CD14-positive monocyte (primary cell): ENCODE measurements at regions not wholly inside any gene's neighbourhood (a gene's known extent, or its start where the extent isn't known, plus 50 kb on each side); places are given as distances from the start of the nearest gene placed in this dataset.

Source experiments
- DNase-seq, 3 donors: peaks; one replicate each; pipeline ENCODE4 v3.0.0-alpha.2; 2011 to 2022
- H2AFZ ChIP-seq: 2 replicates; pipeline ENCODE4 v1.6.0; 2012; ENCODE audit warnings: mild to moderate bottlenecking, low read depth, low read length, inconsistent platforms; ENCODE audit not compliant: insufficient read depth, poor library complexity, severe bottlenecking
- H3K27ac ChIP-seq, 2 donors: 1 replicate in 1 of 2; 2 replicates in 1 of 2; pipeline ENCODE4 v1.5.1; 2012 to 2013; ENCODE audit warnings: low read length in 2 of 2, control low read depth in 1 of 2, inconsistent platforms in 1 of 2, low read depth in 1 of 2, mild to moderate bottlenecking in 1 of 2
- H3K27me3 ChIP-seq, 2 donors: one replicate each; pipeline versions ENCODE4 v1.6.0 to v1.6.1; 2011 to 2013; ENCODE audit warnings: low read length in 2 of 2; ENCODE audit not compliant: control insufficient read depth in 2 of 2, insufficient read depth in 2 of 2
- H3K36me3 ChIP-seq, 2 donors: replicated peaks in 1 of 2; 1 replicate in 1 of 2; 2 replicates in 1 of 2; pipeline versions ENCODE4 v1.5.1 to v1.6.1; 2012 to 2013; ENCODE audit warnings: low read length in 2 of 2, control low read depth in 1 of 2, inconsistent platforms in 1 of 2, mild to moderate bottlenecking in 1 of 2; ENCODE audit not compliant: insufficient read depth in 2 of 2, control insufficient read depth in 1 of 2
- H3K4me1 ChIP-seq, 2 donors: 1 replicate in 1 of 2; 2 replicates in 1 of 2; pipeline versions ENCODE4 v1.5.1 to v1.6.1; 2012 to 2013; ENCODE audit warnings: low read length in 2 of 2, control low read depth in 1 of 2, inconsistent platforms in 1 of 2, mild to moderate bottlenecking in 1 of 2, moderate library complexity in 1 of 2; ENCODE audit not compliant: insufficient read depth in 2 of 2, control insufficient read depth in 1 of 2
- H3K4me2 ChIP-seq: replicated peaks from 2 replicates; pipeline ENCODE3; 2012; ENCODE audit warnings: low read length, moderate library complexity, mild to moderate bottlenecking; ENCODE audit not compliant: poor library complexity, severe bottlenecking; ENCODE audit errors: extremely low read depth
- H3K4me3 ChIP-seq, 3 experiments: fragments of 200-600 bp in 1 of 3; sonication (generic) in 1 of 3; replicated peaks in 1 of 3; 1 replicate in 2 of 3; 2 replicates in 1 of 3; pipeline ENCODE4 v1.5.1; 2011 to 2013; ENCODE audit warnings: low read length in 3 of 3, mild to moderate bottlenecking in 3 of 3, control low read depth in 2 of 3, low read depth in 2 of 3, inconsistent platforms in 1 of 3, moderate library complexity in 1 of 3
- H3K79me2 ChIP-seq: 2 replicates; pipeline ENCODE4 v1.6.0; 2012; ENCODE audit warnings: mild to moderate bottlenecking, control low read depth, inconsistent platforms, low read length, moderate library complexity; ENCODE audit not compliant: insufficient read depth
- H3K9ac ChIP-seq: 2 replicates; pipeline ENCODE4 v1.6.0; 2017; ENCODE audit warnings: low read length, mild to moderate bottlenecking; ENCODE audit not compliant: insufficient read depth, poor library complexity, severe bottlenecking
- H3K9me3 ChIP-seq, 2 donors: replicated peaks in 1 of 2; 1 replicate in 1 of 2; 2 replicates in 1 of 2; pipeline versions ENCODE4 v1.5.1 to v1.6.1; 2012 to 2013; ENCODE audit warnings: low read length in 2 of 2, control low read depth in 1 of 2; ENCODE audit not compliant: control insufficient read depth in 1 of 2, insufficient read depth in 1 of 2
- H4K20me1 ChIP-seq: 2 replicates; pipeline ENCODE4 v1.6.0; 2012; ENCODE audit warnings: mild to moderate bottlenecking, low read length, control low read depth, moderate library complexity; ENCODE audit not compliant: insufficient read depth
- H3K27ac Mint-ChIP-seq, 7 donors: one replicate each; pipeline ENCODE4 v1.8.0; 2020; ENCODE audit warnings: mild to moderate bottlenecking in 7 of 7, mixed read lengths in 7 of 7, moderate library complexity in 6 of 7, inconsistent platforms in 2 of 7
- H3K27me3 Mint-ChIP-seq, 3 donors: one replicate each; pipeline ENCODE4 v1.8.0; 2021 to 2022; ENCODE audit warnings: low read depth in 3 of 3, mild to moderate bottlenecking in 3 of 3, mixed read lengths in 3 of 3, moderate library complexity in 3 of 3, inconsistent platforms in 1 of 3
- H3K36me3 Mint-ChIP-seq, 2 donors: one replicate each; pipeline ENCODE4 v1.8.0; 2020; ENCODE audit warnings: mixed read lengths in 2 of 2, inconsistent platforms in 1 of 2, mild to moderate bottlenecking in 1 of 2
- H3K4me1 Mint-ChIP-seq: one replicate; pipeline ENCODE4 v1.8.0; 2020; ENCODE audit warnings: mild to moderate bottlenecking, mixed read lengths
- H3K4me3 Mint-ChIP-seq, 2 donors: one replicate each; pipeline ENCODE4 v1.8.0; 2020; ENCODE audit warnings: mild to moderate bottlenecking in 2 of 2, mixed read lengths in 2 of 2, moderate library complexity in 1 of 2
- H3K9me3 Mint-ChIP-seq, 7 donors: one replicate each; pipeline ENCODE4 v1.8.0; 2020 to 2022; ENCODE audit warnings: mixed read lengths in 7 of 7, mild to moderate bottlenecking in 6 of 7, moderate library complexity in 6 of 7, inconsistent platforms in 2 of 7
- CTCF ChIP-seq: fragments of 200-600 bp; IDR thresholded peaks from one replicate; pipeline ENCODE4 v1.8.0; 2022; ENCODE audit warnings: antibody characterized with exemption, mild to moderate bottlenecking
- WGBS: methylation state at CpG from one replicate; pipeline ENCODE4 v1.1.5; 2013; ENCODE audit warnings: missing lambda C conversion rate; ENCODE audit not compliant: insufficient coverage; 5-methylcytosine and 5-hydroxymethylcytosine counted together
- intact Hi-C, 2 donors: fragments of 100-400 bp; cut with micrococcal nuclease; formaldehyde crosslinking; loops; one replicate each; pipeline versions ENCODE4 v1.15.0 to v1.15.1; 2023

- peak overlapping the region in 1 of 2 donors; percentile 94 for H3K27ac ChIP-seq
- peak overlapping the region; percentile 84 to 94 (median 89) for H3K27ac Mint-ChIP-seq
- H3K4me2 ChIP-seq = peak overlapping the region; percentile 64
- intact Hi-C loops = no loop called here
- no peak for TF ChIP-seq CTCF
- peaks cover 14 to 17% of the 10 kb centered on the region in 2 donors for H3K4me1 ChIP-seq
- H3K9me3 ChIP-seq = no peaks in the 10 kb centered on the region
- peak overlapping the region; percentile 49 to 81 for H3K4me3 Mint-ChIP-seq
- no peaks in the 10 kb centered on the region for H3K27me3 ChIP-seq
- H3K9me3 Mint-ChIP-seq = peaks cover 0 to 4% (median 0%) of the 10 kb centered on the region in 7 donors
- H3K36me3 ChIP-seq = no peaks in the 10 kb centered on the region
- no peaks in the 10 kb centered on the region for H3K79me2 ChIP-seq
- peaks cover 18% of the 10 kb centered on the region for H3K4me1 Mint-ChIP-seq
- H2AFZ ChIP-seq = peak overlapping the region; percentile 77
- H3K9ac ChIP-seq = peak overlapping the region; percentile 62
- peak in 1 of 3 donors; percentile 1 for DNase-seq
- no peaks in the 10 kb centered on the region for H3K27me3 Mint-ChIP-seq
- no peaks in the 10 kb centered on the region for H3K36me3 Mint-ChIP-seq
- peak overlapping the region; percentile 38 to 92 (median 74) for H3K4me3 ChIP-seq
- no peaks in the 10 kb centered on the region for H4K20me1 ChIP-seq
- 20% methylated on average over 1 of the region's 3 CpGs for WGBS
These were observed 213.3 kb upstream of the SLC16A7 start for GRCh38 chr12:59382282-59383078.

- no peaks in the 10 kb centered on the region for H3K36me3 ChIP-seq
- Mint-ChIP-seq H3K27me3 (no peaks in the 10 kb centered on the region), H3K9me3 (peaks cover 0 to 4% (median 0%) of the 10 kb centered on the region in 7 donors), H3K4me3 (no peak overlapping the region), H3K4me1 (peaks cover 12% of the 10 kb centered on the region), H3K36me3 (no peaks in the 10 kb centered on the region), H3K27ac (no peak overlapping the region)
- no peak overlapping the region for H3K4me3 ChIP-seq
- no peaks in the 10 kb centered on the region for H3K79me2 ChIP-seq
- no peaks in the 10 kb centered on the region for H4K20me1 ChIP-seq
- H3K4me1 ChIP-seq = peaks cover 10 to 12% of the 10 kb centered on the region in 2 donors
- H2AFZ ChIP-seq = no peak overlapping the region
- no peak for DNase-seq
- intact Hi-C loops = no loop called here
- no peaks in the 10 kb centered on the region for H3K9me3 ChIP-seq
- no peak overlapping the region for H3K4me2 ChIP-seq
- no peak for TF ChIP-seq CTCF
- no peak overlapping the region for H3K9ac ChIP-seq
- H3K27me3 ChIP-seq = no peaks in the 10 kb centered on the region
- H3K27ac ChIP-seq = no peak overlapping the region
These were observed 214.7 kb upstream of the SLC16A7 start for GRCh38 chr12:59381106-59381505.
